Gastroesophageal sphincter (tissue), 3 donors: ENCODE measurements at regions not wholly inside any gene's neighbourhood (a gene's known extent, or its start where the extent isn't known, plus 50 kb on each side); places are given as distances from the start of the nearest gene placed in this dataset.

Source experiments
- CTCF ChIP-seq, 4 experiments: fragments of 200-600 bp in 2 of 4; fragments of 450-650 bp in 2 of 4; sonication (generic) in 1 of 4; IDR thresholded peaks; one replicate each; pipeline ENCODE4 v1.5.1; 2017 to 2019; ENCODE audit warnings: antibody characterized with exemption in 4 of 4, mild to moderate bottlenecking in 2 of 4, moderate library complexity in 2 of 4
- EP300 ChIP-seq: sonication (generic); formaldehyde crosslinking; IDR thresholded peaks from one replicate; pipeline ENCODE4 v1.6.1; 2017; ENCODE audit warnings: antibody characterized with exemption, mild to moderate bottlenecking
- POLR2A ChIP-seq, 2 donors: fragments of 450-650 bp; IDR thresholded peaks; one replicate each; pipeline ENCODE4 v1.6.1; 2017; ENCODE audit warnings: antibody characterized with exemption in 2 of 2, mild to moderate bottlenecking in 2 of 2, moderate library complexity in 1 of 2
- POLR2AphosphoS5 ChIP-seq: sonication (generic); formaldehyde crosslinking; IDR thresholded peaks from one replicate; pipeline ENCODE4 v1.6.1; 2017; ENCODE audit warnings: antibody characterized with exemption

- no peak for TF ChIP-seq POLR2AphosphoS5
- TF ChIP-seq CTCF (IDR thresholded peaks at IDR 0.05) = no peak
- no peak for TF ChIP-seq POLR2A (IDR thresholded peaks at IDR 0.05)
- TF ChIP-seq EP300 = no peak
Measured at GRCh38 chr14:84554136-84554535, 975.8 kb upstream of the FLRT2 start.
